Heart right ventricle (tissue), 16 donors: ENCODE measurements at regions not wholly inside any gene's neighbourhood (a gene's known extent, or its start where the extent isn't known, plus 50 kb on each side); places are given as distances from the start of the nearest gene placed in this dataset.

Source experiments
- ATAC-seq, 8 donors: fragments of 200-7000 bp; cut with Tn5 transposase; one replicate each; pipeline ENCODE4 v1.9.1; 2020; ENCODE audit warnings: mild to moderate bottlenecking in 8 of 8, moderate library complexity in 8 of 8, moderate number of reproducible peaks in 1 of 8
- DNase-seq, 2 donors: peaks; one replicate each; pipeline ENCODE4 v3.0.0-alpha.2; 2020
- H3K27ac ChIP-seq, 10 donors: fragments of 200-600 bp; sonication (generic) in 2 of 10; one replicate each; pipeline versions ENCODE4 v1.5.0 to v1.8.0; 2020 to 2022; ENCODE audit warnings: mild to moderate bottlenecking in 3 of 10
- H3K27me3 ChIP-seq, 7 donors: fragments of 200-600 bp; one replicate each; pipeline ENCODE4 v1.8.0; 2021 to 2022; ENCODE audit warnings: mild to moderate bottlenecking in 2 of 7
- H3K36me3 ChIP-seq, 9 donors: fragments of 200-600 bp; sonication (generic) in 1 of 9; one replicate each; pipeline versions ENCODE4 v1.5.0 to v1.8.0; 2020 to 2022; ENCODE audit warnings: mild to moderate bottlenecking in 2 of 9
- H3K4me1 ChIP-seq, 9 donors: fragments of 200-600 bp; sonication (generic) in 1 of 9; one replicate each; pipeline versions ENCODE4 v1.5.0 to v1.8.0; 2020 to 2022; ENCODE audit warnings: mild to moderate bottlenecking in 4 of 9
- H3K4me3 ChIP-seq, 10 donors: fragments of 200-600 bp; sonication (generic) in 2 of 10; one replicate each; pipeline versions ENCODE4 v1.5.0 to v1.8.0; 2020 to 2022; ENCODE audit warnings: mild to moderate bottlenecking in 7 of 10, moderate library complexity in 2 of 10
- H3K9me3 ChIP-seq, 11 donors: fragments of 200-600 bp in 10 of 11; sonication (generic) in 2 of 11; one replicate each; pipeline versions ENCODE4 v1.5.0 to v1.8.0; 2013 to 2022; ENCODE audit warnings: mild to moderate bottlenecking in 2 of 11, control low read depth in 1 of 11, moderate library complexity in 1 of 11
- WGBS, 2 donors: extraction: QIAGEN DNeasy Blood & Tissue Kit; methylation state at CpG; one replicate each; pipeline ENCODE4 v1.1.7; 2013; ENCODE audit warnings: inconsistent platforms in 1 of 2; 5-methylcytosine and 5-hydroxymethylcytosine counted together
- intact Hi-C, 10 donors: fragments of 100-400 bp; cut with DNase I; formaldehyde crosslinking; loops; one replicate each; pipeline versions ENCODE4 v1.11.1 to v1.14.2; 2022
- TF ChIP-seq, protein P1 (sequence below), 9 donors: fragments of 200-600 bp; sonication (generic) in 2 of 9; IDR thresholded peaks; one replicate each; pipeline versions ENCODE4 v1.5.0 to v1.8.0; 2021 to 2022; ENCODE audit warnings: antibody characterized with exemption in 9 of 9, mild to moderate bottlenecking in 5 of 9, moderate library complexity in 1 of 9
- donor health status: Arrhythmogenic right ventricular cardiomyopathy.
- donor health status: ischemic (EF 13 %, LVEDD 7.1; RV severe dilation, severe dysfunction).
- donor health status: healthy with polysubstance abuse.
- donor health status: DM: no; HTN: yes; CAD: no.
- donor health status: DM: no; HTN: no; CAD: no.
- donor health status: ischemic (EF 25% LVEDD 6.9; RV normal size, moderate dysfunction).
- donor health status: ischemic (EF 25% LVEDD 5.7; RV mildly dilated, moderate dysfunction).
- donor health status: healthy.
- donor health status: DM: yes; HTN: yes; CAD: no.
- donor health status: Ischemic cardiomyopathy.
- donor health status: ischemic (EF 35%, LVEDD 5.7; RV mildly dilated, moderate dysfunction).
- donor health status: nonischemic (EF 11% LVEDD 7.7; RV severe dilation, severe dysfunction).
- donor health status: DM: yes; HTN: yes; CAD: no.
- donor health status: PGD.
- donor health status: ischemic (EF 29% LVEDD 5.4; RV normal size, mild dysfunction).
- donor health status: nonischemic (EF 23%, LVEDD 6.1; RV moderate dilation, normal function).

DNA sequence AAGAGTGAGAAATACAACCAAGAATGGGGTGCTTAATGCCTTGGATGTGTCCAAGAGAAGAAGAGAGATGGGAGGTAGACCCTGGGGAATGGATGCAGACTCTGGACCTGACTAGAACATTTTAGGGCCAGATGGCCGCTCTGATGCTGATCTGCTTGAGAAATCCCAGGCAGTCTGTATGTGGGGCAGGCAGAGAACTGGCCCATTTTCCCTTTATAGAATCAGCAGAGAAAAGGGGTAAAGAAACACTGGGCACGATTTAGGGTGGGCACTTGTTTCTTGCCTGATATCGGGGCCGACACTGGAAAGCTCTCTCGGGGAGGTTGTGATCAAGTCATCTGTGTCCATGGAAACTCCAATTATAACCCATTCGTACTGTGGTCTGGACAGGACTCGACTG, 118.5 kb upstream of the FSTL4 start:
- no peak overlapping the region for H3K27ac ChIP-seq
- H3K9me3 ChIP-seq, result peaks cover 0 to 15% (median 0%) of the 10 kb centered on the region in 11 donors
- DNase-seq (no peak), ATAC-seq (no peak)
- no peaks in the 10 kb centered on the region for H3K36me3 ChIP-seq
- intact Hi-C loops, result no loop called here
- TF ChIP-seq, protein P1, sequence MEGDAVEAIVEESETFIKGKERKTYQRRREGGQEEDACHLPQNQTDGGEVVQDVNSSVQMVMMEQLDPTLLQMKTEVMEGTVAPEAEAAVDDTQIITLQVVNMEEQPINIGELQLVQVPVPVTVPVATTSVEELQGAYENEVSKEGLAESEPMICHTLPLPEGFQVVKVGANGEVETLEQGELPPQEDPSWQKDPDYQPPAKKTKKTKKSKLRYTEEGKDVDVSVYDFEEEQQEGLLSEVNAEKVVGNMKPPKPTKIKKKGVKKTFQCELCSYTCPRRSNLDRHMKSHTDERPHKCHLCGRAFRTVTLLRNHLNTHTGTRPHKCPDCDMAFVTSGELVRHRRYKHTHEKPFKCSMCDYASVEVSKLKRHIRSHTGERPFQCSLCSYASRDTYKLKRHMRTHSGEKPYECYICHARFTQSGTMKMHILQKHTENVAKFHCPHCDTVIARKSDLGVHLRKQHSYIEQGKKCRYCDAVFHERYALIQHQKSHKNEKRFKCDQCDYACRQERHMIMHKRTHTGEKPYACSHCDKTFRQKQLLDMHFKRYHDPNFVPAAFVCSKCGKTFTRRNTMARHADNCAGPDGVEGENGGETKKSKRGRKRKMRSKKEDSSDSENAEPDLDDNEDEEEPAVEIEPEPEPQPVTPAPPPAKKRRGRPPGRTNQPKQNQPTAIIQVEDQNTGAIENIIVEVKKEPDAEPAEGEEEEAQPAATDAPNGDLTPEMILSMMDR (IDR thresholded peaks at IDR 0.05), result no peak
- no peak overlapping the region for H3K4me3 ChIP-seq
- H3K27me3 ChIP-seq, result no peaks in the 10 kb centered on the region
- WGBS, 2 donors, result 91 to 93% methylated on average over 7 of the region's 7 CpGs
- no peaks in the 10 kb centered on the region for H3K4me1 ChIP-seq

DNA sequence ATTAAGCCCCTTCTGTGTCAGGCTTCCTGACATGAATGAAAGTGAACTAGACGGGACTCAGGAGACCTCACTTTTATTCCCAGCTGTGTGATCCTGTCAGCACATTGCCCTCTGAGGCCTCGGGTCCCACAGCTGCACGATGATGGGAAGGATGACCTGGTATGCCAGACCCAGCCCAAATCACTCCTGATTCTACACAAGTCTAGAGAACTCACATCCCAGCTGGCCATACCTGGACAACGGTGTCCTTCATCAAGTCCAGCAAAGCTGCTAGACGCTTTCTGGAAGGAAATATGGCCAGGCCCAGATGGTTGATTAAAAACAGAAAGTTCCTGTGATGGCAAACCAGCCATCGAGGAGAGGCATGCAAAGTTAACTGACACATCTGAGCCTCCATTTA, 118.0 kb upstream of the FSTL4 start:
- H3K27ac ChIP-seq, result no peak overlapping the region
- peaks cover 0 to 15% (median 0%) of the 10 kb centered on the region in 11 donors for H3K9me3 ChIP-seq
- intact Hi-C loops, result no loop called here
- ATAC-seq, result no peak
- no peak for DNase-seq
- H3K4me3 ChIP-seq, result no peak overlapping the region
- 87 to 91% methylated on average over 6 of the region's 6 CpGs for WGBS, 2 donors
- no peaks in the 10 kb centered on the region for H3K4me1 ChIP-seq
- no peaks in the 10 kb centered on the region for H3K36me3 ChIP-seq
- TF ChIP-seq, protein P1 (IDR thresholded peaks at IDR 0.05), result no peak
- H3K27me3 ChIP-seq, result no peaks in the 10 kb centered on the region

DNA sequence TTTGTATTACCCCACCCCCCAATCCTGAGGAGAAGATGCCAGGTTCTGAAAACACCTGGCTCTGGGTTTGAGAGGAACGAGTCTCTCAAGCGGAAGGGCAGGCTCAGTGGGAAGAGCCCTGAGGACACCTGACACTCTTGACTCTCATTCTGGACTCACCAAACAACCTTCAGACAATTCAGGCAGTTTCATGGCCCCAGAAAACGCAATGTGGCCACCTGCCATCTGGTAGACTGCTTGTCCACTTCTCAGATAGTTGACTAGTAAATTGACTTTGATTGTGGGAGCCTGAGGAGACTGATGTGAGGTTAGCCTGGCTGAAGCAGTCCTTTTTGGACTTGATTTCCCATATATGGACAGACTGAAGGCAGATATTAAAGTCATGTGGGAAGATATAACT, 117.5 kb upstream of the FSTL4 start:
- TF ChIP-seq, protein P1 (IDR thresholded peaks at IDR 0.05), result no peak
- Histone ChIP-seq H3K4me3 (no peak overlapping the region), H3K36me3 (no peaks in the 10 kb centered on the region), H3K27ac (no peak overlapping the region), H3K9me3 (peaks cover 0 to 15% (median 0%) of the 10 kb centered on the region in 11 donors), H3K4me1 (no peaks in the 10 kb centered on the region), H3K27me3 (no peaks in the 10 kb centered on the region)
- WGBS, 2 donors, result 83 to 84% methylated on average over 3 of the region's 3 CpGs
- intact Hi-C loops, result no loop called here
- ATAC-seq (no peak), DNase-seq (no peak)

DNA sequence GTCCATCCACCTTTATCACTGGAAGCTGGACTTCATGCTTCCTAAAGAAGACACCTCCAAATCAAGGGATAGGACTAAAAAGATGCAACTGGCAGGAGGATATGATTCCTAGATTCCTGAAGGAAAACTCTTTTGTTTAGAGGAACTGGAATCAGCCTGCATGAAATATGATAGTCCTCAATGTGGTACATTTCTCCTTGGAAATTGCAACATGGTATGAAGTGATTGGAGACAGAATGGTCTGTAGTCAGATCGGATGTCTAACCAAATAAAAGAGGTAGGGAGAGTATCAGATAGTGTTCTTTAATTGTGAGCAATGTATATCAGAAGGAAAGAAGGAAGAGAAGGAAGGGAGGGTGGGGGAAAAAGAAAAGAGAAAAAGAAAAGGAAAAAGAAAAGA, 116.1 kb upstream of the FSTL4 start:
- Histone ChIP-seq H3K27ac (no peak overlapping the region), H3K4me3 (no peak overlapping the region), H3K9me3 (peaks cover 0 to 9% (median 0%) of the 10 kb centered on the region in 11 donors), H3K36me3 (no peaks in the 10 kb centered on the region), H3K27me3 (peaks cover 0 to 3% (median 0%) of the 10 kb centered on the region in 7 donors), H3K4me1 (no peaks in the 10 kb centered on the region)
- DNase-seq (no peak), ATAC-seq (no peak)
- 91 to 95% methylated on average over 1 of the region's 1 CpG for WGBS, 2 donors
- intact Hi-C loops, result no loop called here
- TF ChIP-seq, protein P1 (IDR thresholded peaks at IDR 0.05), result no peak
